ENCODE measurements at regions not wholly inside any gene's neighbourhood (a gene's known extent, or its start where the extent isn't known, plus 50 kb on each side); places are given as distances from the start of the nearest gene placed in this dataset.

DNA sequence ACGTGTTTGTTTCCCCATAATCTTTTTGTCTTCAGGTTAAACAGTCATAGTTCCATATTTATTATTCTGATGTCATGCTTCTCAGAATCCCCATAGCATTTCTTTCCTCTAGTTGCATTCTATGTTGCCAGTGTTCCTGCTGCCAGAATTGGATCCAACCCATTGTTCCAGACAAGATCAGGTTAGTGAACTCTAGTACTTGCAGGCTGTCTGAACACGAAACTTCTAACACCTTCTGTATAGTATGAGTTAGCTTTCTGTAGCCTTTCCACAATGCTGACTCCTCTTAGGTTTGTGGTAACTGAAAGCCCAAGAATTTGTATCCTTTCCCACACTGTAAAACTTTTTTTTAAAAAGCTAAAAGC lies 88.0 kb upstream of the ROPN1 start:
- TF ChIP-seq POLR2A (IDR thresholded peaks at IDR 0.05) (no peak), EP300 (IDR thresholded peaks at IDR 0.05) (no peak)
- TF ChIP-seq, protein P1, sequence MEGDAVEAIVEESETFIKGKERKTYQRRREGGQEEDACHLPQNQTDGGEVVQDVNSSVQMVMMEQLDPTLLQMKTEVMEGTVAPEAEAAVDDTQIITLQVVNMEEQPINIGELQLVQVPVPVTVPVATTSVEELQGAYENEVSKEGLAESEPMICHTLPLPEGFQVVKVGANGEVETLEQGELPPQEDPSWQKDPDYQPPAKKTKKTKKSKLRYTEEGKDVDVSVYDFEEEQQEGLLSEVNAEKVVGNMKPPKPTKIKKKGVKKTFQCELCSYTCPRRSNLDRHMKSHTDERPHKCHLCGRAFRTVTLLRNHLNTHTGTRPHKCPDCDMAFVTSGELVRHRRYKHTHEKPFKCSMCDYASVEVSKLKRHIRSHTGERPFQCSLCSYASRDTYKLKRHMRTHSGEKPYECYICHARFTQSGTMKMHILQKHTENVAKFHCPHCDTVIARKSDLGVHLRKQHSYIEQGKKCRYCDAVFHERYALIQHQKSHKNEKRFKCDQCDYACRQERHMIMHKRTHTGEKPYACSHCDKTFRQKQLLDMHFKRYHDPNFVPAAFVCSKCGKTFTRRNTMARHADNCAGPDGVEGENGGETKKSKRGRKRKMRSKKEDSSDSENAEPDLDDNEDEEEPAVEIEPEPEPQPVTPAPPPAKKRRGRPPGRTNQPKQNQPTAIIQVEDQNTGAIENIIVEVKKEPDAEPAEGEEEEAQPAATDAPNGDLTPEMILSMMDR (IDR thresholded peaks at IDR 0.05) = no peak
